OCI-LY7 (cell line): ENCODE measurements at regions not wholly inside any gene's neighbourhood (a gene's known extent, or its start where the extent isn't known, plus 50 kb on each side); places are given as distances from the start of the nearest gene placed in this dataset.

Source experiments
- BruUV-seq: library from RNA; stranded (reverse); fragments of 400-500 nt; replicated peaks from 2 replicates; lab custom pipeline; 2021; lab: Mats Ljungman, UMichigan
- CTCF ChIA-PET: fragments of 300-600 bp; sonication (Branson Sonifier 250); formaldehyde crosslinking; loops from one replicate; lab custom pipeline; 2022; ENCODE audit warnings: antibody characterized with exemption; ENCODE audit not compliant: unreplicated experiment; lab: Charles Lee
- POLR2A ChIA-PET: fragments of 300-600 bp; sonication (Branson Sonifier 250); formaldehyde crosslinking; loops from one replicate; lab custom pipeline; 2022; ENCODE audit warnings: antibody characterized with exemption; lab: Charles Lee
- DNase-seq: peaks from one replicate; pipeline ENCODE4 v3.0.0-alpha.2; 2015; ENCODE audit warnings: low spot score
- H2AFZ ChIP-seq: fragments of 200-600 bp; sonication (generic), shearing (Covaris generic); 2 replicates; pipeline ENCODE4 v1.6.1; 2014; ENCODE audit warnings: mild to moderate bottlenecking, antibody characterized with exemption, low read length, moderate library complexity
- H3K27ac ChIP-seq: fragments of 200-600 bp; sonication (generic); 2 replicates; pipeline ENCODE4 v1.5.1; 2014; ENCODE audit warnings: mixed run types, low read depth, mild to moderate bottlenecking, moderate library complexity, low read length, inconsistent platforms; ENCODE audit not compliant: poor library complexity, severe bottlenecking
- H3K36me3 ChIP-seq: fragments of 200-600 bp; sonication (generic); 2 replicates; pipeline ENCODE4 v1.6.1; 2014; ENCODE audit warnings: mild to moderate bottlenecking, antibody characterized with exemption, low read length, moderate library complexity, mixed read lengths; ENCODE audit not compliant: insufficient read depth
- H3K4me1 ChIP-seq: fragments of 200-600 bp; sonication (generic); 2 replicates; pipeline ENCODE4 v1.5.1; 2014; ENCODE audit warnings: mild to moderate bottlenecking, low read length; ENCODE audit not compliant: insufficient read depth, poor library complexity, severe bottlenecking
- H3K4me2 ChIP-seq: fragments of 200-600 bp; sonication (generic); 2 replicates; pipeline ENCODE4 v1.6.1; 2014; ENCODE audit warnings: mild to moderate bottlenecking, low read length
- H3K4me3 ChIP-seq: fragments of 200-600 bp; sonication (generic); 2 replicates; pipeline ENCODE4 v1.5.1; 2014; ENCODE audit warnings: mild to moderate bottlenecking, low read depth, low read length; ENCODE audit not compliant: poor library complexity, severe bottlenecking
- H3K79me2 ChIP-seq: fragments of 200-600 bp; sonication (generic); 2 replicates; pipeline ENCODE4 v1.6.1; 2016; ENCODE audit warnings: low read depth, mild to moderate bottlenecking, low read length, moderate library complexity, mixed read lengths; ENCODE audit not compliant: insufficient read depth
- H3K9me2 ChIP-seq: fragments of 200-600 bp; sonication (generic); 2 replicates; pipeline ENCODE4 v1.6.1; 2016; ENCODE audit warnings: mild to moderate bottlenecking, low read length, mixed read lengths; ENCODE audit not compliant: insufficient read depth
- H3K9me3 ChIP-seq: fragments of 200-600 bp; sonication (generic); 2 replicates; pipeline ENCODE4 v1.6.1; 2014; ENCODE audit warnings: mild to moderate bottlenecking, mixed run types, low read length, mixed read lengths
- H4K20me1 ChIP-seq: fragments of 200-600 bp; sonication (generic); 2 replicates; pipeline ENCODE4 v1.6.1; 2014; ENCODE audit warnings: mild to moderate bottlenecking, antibody characterized with exemption, low read length, moderate library complexity, mixed read lengths; ENCODE audit not compliant: insufficient read depth
- EZH2phosphoT487 ChIP-seq: fragments of 200-600 bp; sonication (generic); IDR thresholded peaks from 2 replicates; pipeline ENCODE4 v1.6.1; 2018; ENCODE audit warnings: low read depth, borderline replicate concordance, mild to moderate bottlenecking, mixed run types, antibody characterized with exemption, low read length, moderate library complexity, mixed read lengths
- intact Hi-C: fragments of 100-400 bp; cut with micrococcal nuclease; formaldehyde crosslinking; loops from one replicate; pipeline ENCODE4 v1.10.0; 2022; ENCODE audit not compliant: unreplicated experiment
- TF ChIP-seq, protein P1 (sequence below): fragments of 200-600 bp; sonication (generic); conservative IDR thresholded peaks from 2 replicates; pipeline ENCODE4 v1.5.1; 2014; ENCODE audit warnings: mild to moderate bottlenecking, antibody characterized with exemption, low read length, moderate library complexity, mixed read lengths

DNA sequence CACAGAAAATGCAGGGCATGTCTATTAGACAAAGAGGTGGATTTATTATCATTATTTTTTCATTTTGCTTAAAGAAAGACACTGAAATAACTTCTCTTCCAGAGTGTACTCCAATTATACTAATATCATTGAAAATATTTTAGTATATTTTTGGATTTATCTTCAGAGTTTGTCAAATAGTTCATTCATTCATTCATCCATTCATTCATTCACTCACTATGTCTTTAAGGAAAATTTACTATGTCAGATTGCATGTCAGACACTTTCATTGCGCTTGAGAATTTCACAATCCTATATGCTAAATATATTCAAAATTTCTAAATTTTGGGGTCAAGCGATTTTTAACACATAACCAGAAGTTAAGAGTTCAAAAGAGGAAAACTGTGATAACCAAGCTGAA is 479.1 kb downstream of the ZEB2 start:
- Histone ChIP-seq H3K79me2 (no peaks in the 10 kb centered on the region), H3K36me3 (no peaks in the 10 kb centered on the region), H4K20me1 (no peaks in the 10 kb centered on the region), H3K27ac (no peak overlapping the region), H3K4me2 (no peak overlapping the region), H3K9me3 (no peaks in the 10 kb centered on the region), H2AFZ (no peak overlapping the region), H3K4me1 (no peaks in the 10 kb centered on the region), H3K9me2 (no peaks in the 10 kb centered on the region), H3K4me3 (no peak overlapping the region)
- TF ChIP-seq, protein P1, sequence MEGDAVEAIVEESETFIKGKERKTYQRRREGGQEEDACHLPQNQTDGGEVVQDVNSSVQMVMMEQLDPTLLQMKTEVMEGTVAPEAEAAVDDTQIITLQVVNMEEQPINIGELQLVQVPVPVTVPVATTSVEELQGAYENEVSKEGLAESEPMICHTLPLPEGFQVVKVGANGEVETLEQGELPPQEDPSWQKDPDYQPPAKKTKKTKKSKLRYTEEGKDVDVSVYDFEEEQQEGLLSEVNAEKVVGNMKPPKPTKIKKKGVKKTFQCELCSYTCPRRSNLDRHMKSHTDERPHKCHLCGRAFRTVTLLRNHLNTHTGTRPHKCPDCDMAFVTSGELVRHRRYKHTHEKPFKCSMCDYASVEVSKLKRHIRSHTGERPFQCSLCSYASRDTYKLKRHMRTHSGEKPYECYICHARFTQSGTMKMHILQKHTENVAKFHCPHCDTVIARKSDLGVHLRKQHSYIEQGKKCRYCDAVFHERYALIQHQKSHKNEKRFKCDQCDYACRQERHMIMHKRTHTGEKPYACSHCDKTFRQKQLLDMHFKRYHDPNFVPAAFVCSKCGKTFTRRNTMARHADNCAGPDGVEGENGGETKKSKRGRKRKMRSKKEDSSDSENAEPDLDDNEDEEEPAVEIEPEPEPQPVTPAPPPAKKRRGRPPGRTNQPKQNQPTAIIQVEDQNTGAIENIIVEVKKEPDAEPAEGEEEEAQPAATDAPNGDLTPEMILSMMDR: no peak
- no peak for TF ChIP-seq EZH2phosphoT487
- ChIA-PET CTCF (no interaction called here), POLR2A (interaction anchor here (1.3 kb wide), 1 partner anchor 16 kb away, joined by 4 read pairs; no protein-coding TSS in a partner anchor)
- no peak for DNase-seq
- intact Hi-C loops: no loop called here
- no TSS peak for BruUV-seq

DNA sequence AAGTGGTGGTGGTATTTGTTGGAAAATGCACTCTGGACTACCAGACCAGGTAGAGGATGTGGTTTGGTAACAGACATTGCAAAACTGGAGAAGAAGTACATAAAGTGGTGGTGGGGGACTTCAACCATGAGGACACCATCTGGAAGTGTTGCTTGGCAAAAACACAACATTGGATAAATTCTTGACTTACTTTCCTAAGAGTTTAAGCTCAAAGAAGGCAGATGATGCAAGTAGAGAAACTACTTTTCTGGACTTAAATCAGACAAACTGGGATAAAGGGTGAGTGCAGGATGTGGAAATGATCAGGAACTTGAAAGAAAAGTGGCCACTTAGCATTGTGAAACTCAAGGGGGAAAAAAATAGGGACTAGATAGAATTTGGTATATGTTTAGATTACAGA is 487.4 kb downstream of the ZEB2 start:
- intact Hi-C loops: no loop called here
- Histone ChIP-seq H3K9me3 (no peaks in the 10 kb centered on the region), H3K79me2 (no peaks in the 10 kb centered on the region), H4K20me1 (no peaks in the 10 kb centered on the region), H2AFZ (no peak overlapping the region), H3K9me2 (no peaks in the 10 kb centered on the region), H3K4me1 (no peaks in the 10 kb centered on the region), H3K4me3 (no peak overlapping the region), H3K27ac (no peak overlapping the region), H3K4me2 (no peak overlapping the region), H3K36me3 (no peaks in the 10 kb centered on the region)
- CTCF ChIA-PET: no interaction called here
- TF ChIP-seq, protein P1: no peak
- TF ChIP-seq EZH2phosphoT487: no peak
- POLR2A ChIA-PET: no interaction called here
- no TSS peak for BruUV-seq
- no peak for DNase-seq

DNA sequence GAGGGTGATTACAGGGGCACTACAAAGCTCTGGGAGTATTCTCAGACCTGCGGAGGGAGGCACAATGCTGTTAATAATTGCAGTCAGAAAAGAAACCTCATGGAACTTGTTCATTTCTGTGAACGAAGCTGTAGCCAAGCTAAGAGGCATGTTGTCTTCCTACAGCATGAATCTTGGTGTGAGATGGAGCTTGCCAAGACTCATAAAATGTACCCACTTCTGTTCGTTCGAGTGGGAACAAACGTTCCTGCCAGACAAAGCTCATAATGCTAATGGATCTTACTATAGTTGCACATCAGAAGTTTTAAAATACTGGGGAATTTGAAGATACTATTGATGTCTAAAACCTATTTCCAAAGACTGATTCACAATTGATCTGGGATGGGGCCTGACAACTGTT is 489.1 kb downstream of the ZEB2 start:
- no peak for DNase-seq
- intact Hi-C loops: no loop called here
- Histone ChIP-seq H3K4me1 (no peaks in the 10 kb centered on the region), H3K36me3 (no peaks in the 10 kb centered on the region), H3K9me2 (no peaks in the 10 kb centered on the region), H2AFZ (no peak overlapping the region), H3K79me2 (no peaks in the 10 kb centered on the region), H3K4me2 (no peak overlapping the region), H3K9me3 (no peaks in the 10 kb centered on the region), H3K27ac (no peak overlapping the region), H3K4me3 (no peak overlapping the region), H4K20me1 (no peaks in the 10 kb centered on the region)
- BruUV-seq: no TSS peak
- TF ChIP-seq, protein P1: no peak
- TF ChIP-seq EZH2phosphoT487: no peak
- POLR2A ChIA-PET: interaction anchor here (0.9 to 1.0 kb wide), 3 partner anchors 10 to 119 kb away, joined by 3 read pairs; no protein-coding TSS in a partner anchor
- CTCF ChIA-PET: interaction anchor here (0.5 kb wide), 1 partner anchor 296 kb away, joined by 3 read pairs; no protein-coding TSS in a partner anchor
